Liver (tissue), 8 donors: ENCODE measurements at regions not wholly inside any gene's neighbourhood (a gene's known extent, or its start where the extent isn't known, plus 50 kb on each side); places are given as distances from the start of the nearest gene placed in this dataset.

Source experiments
- DNase-seq: peaks from one replicate; pipeline ENCODE4 v3.0.0-alpha.2; 2017; ENCODE audit warnings: low spot score
- H3K27ac ChIP-seq, 2 donors: one replicate each; pipeline ENCODE4 v1.7.0; 2013; ENCODE audit warnings: inconsistent platforms in 2 of 2, low read length in 2 of 2, control low read depth in 1 of 2, low read depth in 1 of 2, mild to moderate bottlenecking in 1 of 2
- H3K27me3 ChIP-seq, 4 donors: one replicate each; pipeline versions ENCODE4 v1.6.1 to v1.7.0; 2013; ENCODE audit warnings: low read length in 3 of 4, inconsistent platforms in 1 of 4, mild to moderate bottlenecking in 1 of 4, moderate library complexity in 1 of 4; ENCODE audit not compliant: control insufficient read depth in 4 of 4, insufficient read depth in 4 of 4
- H3K36me3 ChIP-seq, 4 donors: one replicate each; pipeline versions ENCODE4 v1.6.1 to v1.7.0; 2013; ENCODE audit warnings: low read length in 3 of 4, mild to moderate bottlenecking in 3 of 4, low read depth in 1 of 4, moderate library complexity in 1 of 4; ENCODE audit not compliant: control insufficient read depth in 4 of 4, insufficient read depth in 3 of 4
- H3K4me1 ChIP-seq, 4 donors: one replicate each; pipeline versions ENCODE4 v1.6.1 to v1.7.0; 2013; ENCODE audit warnings: low read length in 3 of 4, mild to moderate bottlenecking in 3 of 4, moderate library complexity in 1 of 4; ENCODE audit not compliant: control insufficient read depth in 4 of 4, insufficient read depth in 4 of 4
- H3K4me3 ChIP-seq, 3 donors: one replicate each; pipeline versions ENCODE4 v1.6.1 to v1.7.0; 2013; ENCODE audit warnings: low read length in 3 of 3, control low read depth in 1 of 3, low read depth in 1 of 3, mild to moderate bottlenecking in 1 of 3
- H3K9ac ChIP-seq, 2 donors: one replicate each; pipeline ENCODE4 v1.7.0; 2013; ENCODE audit warnings: low read length in 2 of 2, mild to moderate bottlenecking in 2 of 2, moderate library complexity in 2 of 2, control low read depth in 1 of 2, low read depth in 1 of 2
- H3K9me3 ChIP-seq, 4 donors: one replicate each; pipeline versions ENCODE4 v1.6.1 to v1.7.0; 2013; ENCODE audit warnings: low read length in 3 of 4; ENCODE audit not compliant: control insufficient read depth in 4 of 4
- CTCF ChIP-seq: fragments of 150-350 bp; IDR thresholded peaks from 2 replicates; pipeline ENCODE4 v1.5.1; 2017; ENCODE audit warnings: improper control_type of control experiment, low read depth, low read length; ENCODE audit not compliant: missing input control
- EGR1 ChIP-seq, 2 donors: IDR thresholded peaks; 2 replicates each; pipeline ENCODE4 v1.6.1; 2016 to 2018; ENCODE audit warnings: antibody characterized with exemption in 2 of 2, low read depth in 2 of 2
- FOXA1 ChIP-seq: IDR thresholded peaks from 2 replicates; pipeline ENCODE4 v1.6.1; 2016; ENCODE audit warnings: antibody characterized with exemption
- GABPA ChIP-seq, 2 donors: IDR thresholded peaks in 1 of 2; conservative IDR thresholded peaks in 1 of 2; 2 replicates each; pipeline ENCODE4 v1.6.1; 2016; ENCODE audit warnings: antibody characterized with exemption in 2 of 2, mild to moderate bottlenecking in 1 of 2, moderate library complexity in 1 of 2
- HNF4A ChIP-seq, 2 donors: conservative IDR thresholded peaks; 2 replicates each; pipeline ENCODE4 v1.6.1; 2016; ENCODE audit warnings: antibody characterized with exemption in 2 of 2, mild to moderate bottlenecking in 2 of 2
- HNF4G ChIP-seq: IDR thresholded peaks from 2 replicates; pipeline ENCODE4 v1.6.1; 2016; ENCODE audit warnings: antibody characterized with exemption
- JUND ChIP-seq, 2 donors: IDR thresholded peaks; 2 replicates each; pipeline ENCODE4 v1.6.1; 2016; ENCODE audit warnings: antibody characterized with exemption in 2 of 2
- MAX ChIP-seq: IDR thresholded peaks from 2 replicates; pipeline ENCODE4 v1.6.1; 2016; ENCODE audit warnings: antibody characterized with exemption
- NR2F2 ChIP-seq: IDR thresholded peaks from 2 replicates; pipeline ENCODE4 v1.6.1; 2016; ENCODE audit warnings: antibody characterized with exemption
- RAD21 ChIP-seq, 2 donors: IDR thresholded peaks; 2 replicates each; pipeline ENCODE4 v1.6.1; 2016; ENCODE audit warnings: antibody characterized with exemption in 2 of 2, mild to moderate bottlenecking in 2 of 2
- REST ChIP-seq: IDR thresholded peaks from 2 replicates; pipeline ENCODE4 v1.6.1; 2016; ENCODE audit warnings: antibody characterized with exemption, mild to moderate bottlenecking
- RXRA ChIP-seq, 2 donors: IDR thresholded peaks; 2 replicates each; pipeline ENCODE4 v1.6.1; 2017 to 2018; ENCODE audit warnings: antibody characterized with exemption in 2 of 2, mild to moderate bottlenecking in 1 of 2
- SP1 ChIP-seq: IDR thresholded peaks from 2 replicates; pipeline ENCODE4 v1.6.1; 2018; ENCODE audit warnings: antibody characterized with exemption, mild to moderate bottlenecking
- TAF1 ChIP-seq: conservative IDR thresholded peaks from 2 replicates; pipeline ENCODE4 v1.6.1; 2016; ENCODE audit warnings: antibody characterized with exemption, mild to moderate bottlenecking
- YY1 ChIP-seq: IDR thresholded peaks from 2 replicates; pipeline ENCODE4 v1.6.1; 2016; ENCODE audit warnings: antibody characterized with exemption, mild to moderate bottlenecking
- ZBTB33 ChIP-seq: IDR thresholded peaks from 2 replicates; pipeline ENCODE4 v1.6.1; 2016; ENCODE audit warnings: antibody characterized with exemption
- WGBS: extraction: QIAGEN DNeasy Blood & Tissue Kit; methylation state at CpG from one replicate; pipeline ENCODE4 v1.1.7; 2013; 5-methylcytosine and 5-hydroxymethylcytosine counted together
- donor health status: healthy.
- donor health status: healthy.
- donor health status: healthy.
- donor health status: healthy.
- donor health status: healthy.

GRCh38 chr2:216756435-216756834, 61.1 kb upstream of the IGFBP5 start:
- no peak overlapping the region for H3K27ac ChIP-seq
- WGBS = 93% methylated on average over 2 of the region's 2 CpGs
- H3K27me3 ChIP-seq = peaks cover 0 to 3% (median 0%) of the 10 kb centered on the region in 4 donors
- no peaks in the 10 kb centered on the region for H3K36me3 ChIP-seq
- TF ChIP-seq RAD21 (IDR thresholded peaks at IDR 0.05) (no peak), ZBTB33 (no peak), MAX (no peak), YY1 (no peak), TAF1 (no peak), NR2F2 (no peak), GABPA (IDR thresholded peaks at IDR 0.05 in 1 of 2, conservative IDR thresholded peaks at IDR 0.05 in 1 of 2) (no peak), HNF4A (conservative IDR thresholded peaks at IDR 0.05) (no peak), SP1 (no peak), RXRA (IDR thresholded peaks at IDR 0.05) (no peak), HNF4G (no peak), EGR1 (IDR thresholded peaks at IDR 0.05; ENCODE audit: low read depth in 2 of 2) (no peak), REST (no peak), CTCF (no peak)
- no peak overlapping the region for H3K4me3 ChIP-seq
- no peaks in the 10 kb centered on the region for H3K9me3 ChIP-seq
- no peak for DNase-seq
- H3K9ac ChIP-seq = no peak overlapping the region
- H3K4me1 ChIP-seq = no peaks in the 10 kb centered on the region

GRCh38 chr2:216754812-216755211, 59.5 kb upstream of the IGFBP5 start:
- WGBS = 88% methylated on average over 7 of the region's 7 CpGs
- H3K27me3 ChIP-seq = peaks cover 0 to 3% (median 0%) of the 10 kb centered on the region in 4 donors
- H3K4me3 ChIP-seq = no peak overlapping the region
- no peak overlapping the region for H3K27ac ChIP-seq
- H3K9me3 ChIP-seq = no peaks in the 10 kb centered on the region
- H3K9ac ChIP-seq = no peak overlapping the region
- H3K36me3 ChIP-seq = no peaks in the 10 kb centered on the region
- DNase-seq = no peak
- H3K4me1 ChIP-seq = no peaks in the 10 kb centered on the region
- TF ChIP-seq HNF4A (conservative IDR thresholded peaks at IDR 0.05) (no peak), CTCF (no peak), TAF1 (no peak), NR2F2 (no peak), FOXA1 (no peak), REST (no peak), RXRA (IDR thresholded peaks at IDR 0.05) (no peak), RAD21 (IDR thresholded peaks at IDR 0.05) (no peak), YY1 (no peak), JUND (IDR thresholded peaks at IDR 0.05) (no peak), ZBTB33 (no peak), GABPA (IDR thresholded peaks at IDR 0.05 in 1 of 2, conservative IDR thresholded peaks at IDR 0.05 in 1 of 2) (no peak)
